ENCODE measurements at regions not wholly inside any gene's neighbourhood (a gene's known extent, or its start where the extent isn't known, plus 50 kb on each side); places are given as distances from the start of the nearest gene placed in this dataset.

DNA sequence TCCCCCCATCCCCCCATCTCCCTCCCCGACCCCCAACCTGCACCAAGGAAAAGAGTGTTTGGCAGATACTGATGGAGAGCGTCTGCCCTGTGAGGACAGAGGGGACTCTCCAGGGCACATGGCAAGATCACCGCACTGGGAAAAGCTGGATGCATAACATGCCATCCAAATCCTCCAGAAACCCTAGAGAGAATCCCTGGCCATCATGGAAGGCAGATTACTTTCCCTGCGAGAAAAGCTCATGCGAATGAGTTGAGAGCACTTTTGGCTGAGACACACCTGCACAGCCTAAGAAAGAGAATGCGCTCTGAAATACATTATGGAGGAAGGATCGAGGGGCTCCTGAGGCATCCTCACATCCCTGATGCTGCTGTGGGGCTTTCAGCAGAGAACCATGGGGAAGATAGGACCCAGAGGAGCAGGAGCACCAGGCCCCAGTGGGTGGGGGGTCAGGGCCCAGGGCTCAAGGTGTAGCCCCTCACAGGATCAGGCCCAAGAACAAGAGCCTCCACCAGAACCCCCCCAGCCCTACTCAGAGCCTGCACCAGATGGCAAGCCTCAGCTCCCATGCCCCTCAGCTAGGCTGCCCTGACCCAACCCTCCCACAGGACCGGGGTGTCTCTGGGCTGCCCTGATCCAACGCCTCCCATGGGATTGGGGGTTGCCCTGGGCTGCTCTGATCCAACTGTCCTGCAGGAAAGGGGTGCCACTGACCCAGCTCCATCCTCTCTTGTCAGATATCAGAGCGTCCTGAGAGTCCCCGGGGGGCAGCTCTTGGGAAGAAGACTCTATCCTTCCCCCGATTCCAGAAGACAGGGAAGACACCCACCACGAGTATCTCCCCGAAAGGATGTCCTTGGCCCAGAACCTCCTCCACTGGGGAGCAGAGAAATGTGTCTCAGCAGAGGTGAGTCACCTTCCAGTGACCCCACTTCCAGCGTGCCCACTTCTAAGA is 153.4 kb downstream of the NDUFA10 start:
- CTCF ChIA-PET (ENCODE audit: low intra/inter-chr PET ratio): no interaction called here
- TF ChIP-seq, protein P1, sequence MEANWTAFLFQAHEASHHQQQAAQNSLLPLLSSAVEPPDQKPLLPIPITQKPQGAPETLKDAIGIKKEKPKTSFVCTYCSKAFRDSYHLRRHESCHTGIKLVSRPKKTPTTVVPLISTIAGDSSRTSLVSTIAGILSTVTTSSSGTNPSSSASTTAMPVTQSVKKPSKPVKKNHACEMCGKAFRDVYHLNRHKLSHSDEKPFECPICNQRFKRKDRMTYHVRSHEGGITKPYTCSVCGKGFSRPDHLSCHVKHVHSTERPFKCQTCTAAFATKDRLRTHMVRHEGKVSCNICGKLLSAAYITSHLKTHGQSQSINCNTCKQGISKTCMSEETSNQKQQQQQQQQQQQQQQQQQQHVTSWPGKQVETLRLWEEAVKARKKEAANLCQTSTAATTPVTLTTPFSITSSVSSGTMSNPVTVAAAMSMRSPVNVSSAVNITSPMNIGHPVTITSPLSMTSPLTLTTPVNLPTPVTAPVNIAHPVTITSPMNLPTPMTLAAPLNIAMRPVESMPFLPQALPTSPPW (CRISPR knock-in tag; IDR thresholded peaks at IDR 0.05): no peak
- TF ChIP-seq HSF4 (CRISPR knock-in tag; IDR thresholded peaks at IDR 0.05; ENCODE audit: borderline replicate concordance) (no peak), HNRNPUL1 (IDR thresholded peaks at IDR 0.05; ENCODE audit: low read length) (no peak), ZNF143 (CRISPR knock-in tag; IDR thresholded peaks at IDR 0.05) (no peak), SRSF9 (IDR thresholded peaks at IDR 0.05; ENCODE audit: borderline replicate concordance, low read depth, low read length) (no peak), KHSRP (IDR thresholded peaks at IDR 0.05) (no peak), FOXA3 (CRISPR knock-in tag; conservative IDR thresholded peaks at IDR 0.05 in 1 of 2, IDR thresholded peaks at IDR 0.05 in 1 of 2) (no peak), NRF1 (conservative IDR thresholded peaks at IDR 0.05 in 1 of 2, IDR thresholded peaks at IDR 0.05 in 1 of 2) (no peak), NR2C1 (IDR thresholded peaks at IDR 0.05) (no peak), NR2C1 (tag; IDR thresholded peaks at IDR 0.05) (no peak), ZNF263 (CRISPR knock-in tag; IDR thresholded peaks at IDR 0.05; ENCODE audit: borderline replicate concordance) (no peak)
- TF ChIP-seq, protein P2, sequence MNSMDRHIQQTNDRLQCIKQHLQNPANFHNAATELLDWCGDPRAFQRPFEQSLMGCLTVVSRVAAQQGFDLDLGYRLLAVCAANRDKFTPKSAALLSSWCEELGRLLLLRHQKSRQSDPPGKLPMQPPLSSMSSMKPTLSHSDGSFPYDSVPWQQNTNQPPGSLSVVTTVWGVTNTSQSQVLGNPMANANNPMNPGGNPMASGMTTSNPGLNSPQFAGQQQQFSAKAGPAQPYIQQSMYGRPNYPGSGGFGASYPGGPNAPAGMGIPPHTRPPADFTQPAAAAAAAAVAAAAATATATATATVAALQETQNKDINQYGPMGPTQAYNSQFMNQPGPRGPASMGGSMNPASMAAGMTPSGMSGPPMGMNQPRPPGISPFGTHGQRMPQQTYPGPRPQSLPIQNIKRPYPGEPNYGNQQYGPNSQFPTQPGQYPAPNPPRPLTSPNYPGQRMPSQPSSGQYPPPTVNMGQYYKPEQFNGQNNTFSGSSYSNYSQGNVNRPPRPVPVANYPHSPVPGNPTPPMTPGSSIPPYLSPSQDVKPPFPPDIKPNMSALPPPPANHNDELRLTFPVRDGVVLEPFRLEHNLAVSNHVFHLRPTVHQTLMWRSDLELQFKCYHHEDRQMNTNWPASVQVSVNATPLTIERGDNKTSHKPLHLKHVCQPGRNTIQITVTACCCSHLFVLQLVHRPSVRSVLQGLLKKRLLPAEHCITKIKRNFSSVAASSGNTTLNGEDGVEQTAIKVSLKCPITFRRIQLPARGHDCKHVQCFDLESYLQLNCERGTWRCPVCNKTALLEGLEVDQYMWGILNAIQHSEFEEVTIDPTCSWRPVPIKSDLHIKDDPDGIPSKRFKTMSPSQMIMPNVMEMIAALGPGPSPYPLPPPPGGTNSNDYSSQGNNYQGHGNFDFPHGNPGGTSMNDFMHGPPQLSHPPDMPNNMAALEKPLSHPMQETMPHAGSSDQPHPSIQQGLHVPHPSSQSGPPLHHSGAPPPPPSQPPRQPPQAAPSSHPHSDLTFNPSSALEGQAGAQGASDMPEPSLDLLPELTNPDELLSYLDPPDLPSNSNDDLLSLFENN (IDR thresholded peaks at IDR 0.05; ENCODE audit: low read depth in 2 of 2, low read length in 2 of 2): no peak
- TF ChIP-seq, protein P3, sequence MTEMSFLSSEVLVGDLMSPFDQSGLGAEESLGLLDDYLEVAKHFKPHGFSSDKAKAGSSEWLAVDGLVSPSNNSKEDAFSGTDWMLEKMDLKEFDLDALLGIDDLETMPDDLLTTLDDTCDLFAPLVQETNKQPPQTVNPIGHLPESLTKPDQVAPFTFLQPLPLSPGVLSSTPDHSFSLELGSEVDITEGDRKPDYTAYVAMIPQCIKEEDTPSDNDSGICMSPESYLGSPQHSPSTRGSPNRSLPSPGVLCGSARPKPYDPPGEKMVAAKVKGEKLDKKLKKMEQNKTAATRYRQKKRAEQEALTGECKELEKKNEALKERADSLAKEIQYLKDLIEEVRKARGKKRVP (CRISPR knock-in tag; IDR thresholded peaks at IDR 0.05): no peak
- no peak for DNase-seq (ENCODE audit: extremely low read depth in 1 of 4, low spot score in 3 of 4)
- Histone ChIP-seq H4K20me1 (replicated peaks; ENCODE audit: control insufficient read depth, insufficient read depth, low read length) (no peaks in the 10 kb centered on the region), H3K9me3 (replicated peaks; ENCODE audit: control insufficient read depth, insufficient read depth, low read depth, low read length) (peaks cover 3% of the 10 kb centered on the region; the same call in 1 of the 2 replicates), H3K9me1 (ENCODE audit: control insufficient read depth, insufficient read depth, low read length) (no peaks in the 10 kb centered on the region), H3K36me3 (ENCODE audit: control insufficient read depth, insufficient read depth, low read length) (no peaks in the 10 kb centered on the region), H3K79me2 (ENCODE audit: control insufficient read depth, insufficient read depth, low read length) (no peaks in the 10 kb centered on the region), H3K4me3 (no peak overlapping the region), H3K27ac (ENCODE audit: extremely low read depth, low read depth, low read length) (no peak overlapping the region), H3K4me1 (replicated peaks in 1 of 2; ENCODE audit: control insufficient read depth in 2 of 2, insufficient read depth in 2 of 2, low read length in 2 of 2) (0 out of 5 replicates have a peak, but pooled peaks cover 0 to 2% of the 10 kb centered on the region in 2 experiments), H3K9ac (ENCODE audit: insufficient read depth in 1 of 2, low read depth in 2 of 2, low read length in 2 of 2) (no peak overlapping the region), H2AFZ (ENCODE audit: low read depth, low read length) (no peak overlapping the region), H3K4me2 (ENCODE audit: insufficient read depth, low read length) (no peak overlapping the region), H3K27me3 (ENCODE audit: control insufficient read depth in 2 of 2, insufficient read depth in 2 of 2, low read length in 2 of 2) (peaks cover 0 to 12% of the 10 kb centered on the region in 2 experiments; a peak in 2 of 5 replicates)
- intact Hi-C loops (cut with micrococcal nuclease) (no loop called here), in situ Hi-C loops (cut with MboI) (no loop called here)
- 6% methylated on average over 14 of the region's 15 CpGs for WGBS (ENCODE audit: insufficient coverage, low coverage, missing lambda C conversion rate)
- ATAC-seq: no peak
- no peak for FAIRE-seq
- no TSS peak for BruUV-seq (replicated peaks)
- POLR2A ChIA-PET: interaction anchor here (1.6 kb wide), 1 partner anchor 12 kb away, joined by 4 read pairs; no protein-coding TSS in a partner anchor
